Body of pancreas (tissue), 4 donors: ENCODE measurements at regions not wholly inside any gene's neighbourhood (a gene's known extent, or its start where the extent isn't known, plus 50 kb on each side); places are given as distances from the start of the nearest gene placed in this dataset.

ENCODE experiments used
- ATAC-seq: fragments of 150-250 bp; one replicate; pipeline ENCODE4 v1.9.1; 2016
- DNase-seq, 4 donors: peaks; one replicate each; pipeline ENCODE4 v3.0.0-alpha.2; 2019
- H3K27ac ChIP-seq, 4 donors: fragments of 200-600 bp; sonication (generic); 1 replicate in 3 of 4; 2 replicates in 1 of 4; pipeline versions ENCODE4 v1.5.1 to v1.6.1; 2016 to 2019; ENCODE audit warnings: mild to moderate bottlenecking in 1 of 4, mixed read lengths in 1 of 4, moderate library complexity in 1 of 4
- H3K27me3 ChIP-seq, 2 donors: fragments of 200-600 bp; sonication (generic); one replicate each; pipeline ENCODE4 v1.6.0; 2016; ENCODE audit warnings: mild to moderate bottlenecking in 1 of 2
- H3K36me3 ChIP-seq, 2 donors: fragments of 200-600 bp; sonication (generic); replicated peaks in 1 of 2; 2 replicates each; pipeline ENCODE4 v1.5.1; 2016; ENCODE audit warnings: low read depth in 2 of 2; ENCODE audit not compliant: insufficient read depth in 1 of 2
- H3K4me1 ChIP-seq: fragments of 200-600 bp; sonication (generic); one replicate; pipeline ENCODE4 v1.6.0; 2016
- H3K4me3 ChIP-seq, 2 donors: fragments of 200-600 bp; sonication (generic); 1 replicate in 1 of 2; 2 replicates in 1 of 2; pipeline ENCODE4 v1.5.1; 2016 to 2019
- H3K9me3 ChIP-seq, 3 donors: fragments of 200-600 bp; sonication (generic); 1 replicate in 2 of 3; 2 replicates in 1 of 3; pipeline ENCODE4 v1.5.1; 2016
- POLR2A ChIP-seq, 3 donors: fragments of 450-650 bp; IDR thresholded peaks; one replicate each; pipeline ENCODE4 v1.6.1; 2016; ENCODE audit warnings: antibody characterized with exemption in 3 of 3, mild to moderate bottlenecking in 2 of 3
- WGBS, 2 donors: methylation state at CpG; one replicate each; pipeline ENCODE4 v1.1.5; 2017; 5-methylcytosine and 5-hydroxymethylcytosine counted together
- intact Hi-C: fragments of 100-400 bp; cut with DNase I; formaldehyde crosslinking; loops from one replicate; pipeline ENCODE4 v1.15.1; 2023
- TF ChIP-seq, protein P1 (sequence below), 7 experiments: fragments of 450-650 bp in 4 of 7; fragments of 200-600 bp in 3 of 7; sonication (generic) in 3 of 7; IDR thresholded peaks; one replicate each; pipeline ENCODE4 v1.5.1; 2016 to 2019; ENCODE audit warnings: antibody characterized with exemption in 7 of 7

DNA sequence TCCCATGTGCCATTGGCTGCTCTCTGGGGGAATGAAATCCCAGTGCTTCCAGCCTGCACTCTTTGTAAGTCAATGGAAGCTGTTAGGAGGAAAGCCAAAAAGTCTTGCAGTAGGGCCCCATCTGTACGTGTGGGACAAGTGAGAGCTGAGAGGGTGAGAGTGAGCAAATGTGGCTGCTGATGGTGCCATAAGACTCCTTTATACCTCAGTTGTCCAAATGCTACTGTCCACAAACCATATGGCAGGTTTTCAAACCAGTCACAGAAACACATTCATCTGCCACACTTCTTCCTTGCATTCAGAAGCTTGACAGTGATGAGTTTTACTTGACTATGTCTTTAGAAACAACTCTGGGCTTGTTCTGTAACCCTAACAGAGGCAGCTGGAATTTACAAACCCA, 543.8 kb downstream of the CSNK1G3 start:
- intact Hi-C loops: no loop called here
- no peak for DNase-seq

DNA sequence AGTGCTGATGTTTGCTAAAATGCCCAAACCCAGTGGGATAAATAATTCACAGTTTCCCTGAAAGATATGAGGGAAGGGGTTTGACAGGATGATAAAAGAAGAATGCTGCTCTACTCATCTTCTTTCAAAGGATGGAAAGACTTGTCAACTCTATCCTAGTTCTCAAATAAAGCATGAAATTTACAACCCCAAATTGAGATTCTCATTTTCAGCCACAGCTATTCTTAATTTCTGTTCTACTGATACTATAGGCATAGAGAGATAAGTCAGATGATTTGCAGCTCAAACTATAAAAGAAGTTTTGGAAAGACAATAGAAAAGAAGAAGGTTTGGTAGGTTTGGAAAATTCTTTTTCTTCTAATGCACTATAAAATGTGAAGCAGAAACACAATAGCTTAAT, 542.6 kb downstream of the CSNK1G3 start:
- no peak for ATAC-seq
- DNase-seq: no peak
- TF ChIP-seq, protein P1, sequence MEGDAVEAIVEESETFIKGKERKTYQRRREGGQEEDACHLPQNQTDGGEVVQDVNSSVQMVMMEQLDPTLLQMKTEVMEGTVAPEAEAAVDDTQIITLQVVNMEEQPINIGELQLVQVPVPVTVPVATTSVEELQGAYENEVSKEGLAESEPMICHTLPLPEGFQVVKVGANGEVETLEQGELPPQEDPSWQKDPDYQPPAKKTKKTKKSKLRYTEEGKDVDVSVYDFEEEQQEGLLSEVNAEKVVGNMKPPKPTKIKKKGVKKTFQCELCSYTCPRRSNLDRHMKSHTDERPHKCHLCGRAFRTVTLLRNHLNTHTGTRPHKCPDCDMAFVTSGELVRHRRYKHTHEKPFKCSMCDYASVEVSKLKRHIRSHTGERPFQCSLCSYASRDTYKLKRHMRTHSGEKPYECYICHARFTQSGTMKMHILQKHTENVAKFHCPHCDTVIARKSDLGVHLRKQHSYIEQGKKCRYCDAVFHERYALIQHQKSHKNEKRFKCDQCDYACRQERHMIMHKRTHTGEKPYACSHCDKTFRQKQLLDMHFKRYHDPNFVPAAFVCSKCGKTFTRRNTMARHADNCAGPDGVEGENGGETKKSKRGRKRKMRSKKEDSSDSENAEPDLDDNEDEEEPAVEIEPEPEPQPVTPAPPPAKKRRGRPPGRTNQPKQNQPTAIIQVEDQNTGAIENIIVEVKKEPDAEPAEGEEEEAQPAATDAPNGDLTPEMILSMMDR (IDR thresholded peaks at IDR 0.05): no peak
- no peak for TF ChIP-seq POLR2A (IDR thresholded peaks at IDR 0.05)
- H3K27me3 ChIP-seq: no peaks in the 10 kb centered on the region
- H3K36me3 ChIP-seq: no peaks in the 10 kb centered on the region
- H3K4me3 ChIP-seq: no peak overlapping the region
- H3K9me3 ChIP-seq: no peaks in the 10 kb centered on the region
- H3K4me1 ChIP-seq: peaks cover 21% of the 10 kb centered on the region
- intact Hi-C loops: no loop called here
- no peak overlapping the region for H3K27ac ChIP-seq

More for the DNA sequence above, 543.8 kb downstream of the CSNK1G3 start:
- Histone ChIP-seq H3K27me3 (no peaks in the 10 kb centered on the region), H3K4me1 (peaks cover 33% of the 10 kb centered on the region), H3K4me3 (no peak overlapping the region), H3K9me3 (no peaks in the 10 kb centered on the region), H3K36me3 (no peaks in the 10 kb centered on the region), H3K27ac (no peak overlapping the region)
- ATAC-seq: no peak
- 93 to 100% methylated on average over 1 of the region's 1 CpG for WGBS, 2 donors
- TF ChIP-seq POLR2A (IDR thresholded peaks at IDR 0.05): no peak
- TF ChIP-seq, protein P1 (IDR thresholded peaks at IDR 0.05): no peak

DNA sequence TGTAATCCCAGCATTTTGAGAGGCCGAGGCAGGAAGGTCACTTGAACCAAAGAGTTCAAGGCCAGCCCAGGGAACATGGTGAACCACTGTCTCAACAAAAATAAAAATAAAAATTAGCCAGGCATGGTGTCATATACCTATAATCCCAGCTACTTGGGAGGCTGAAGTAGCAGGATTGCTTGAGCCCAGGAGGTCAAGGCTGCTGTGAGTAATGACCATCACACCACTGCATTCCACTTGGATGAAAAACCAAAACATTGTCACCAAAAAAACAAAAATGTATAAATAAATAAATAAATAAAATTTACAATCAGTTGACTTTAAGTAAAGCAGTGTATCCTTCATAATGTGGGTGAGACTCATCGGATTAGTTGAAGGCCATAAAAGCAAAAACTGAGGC, 541.4 kb downstream of the CSNK1G3 start:
- H3K4me3 ChIP-seq: no peak overlapping the region
- 98 to 100% methylated on average over 2 of the region's 2 CpGs for whole genome bisulfite sequencing, 2 donors
- no peak for DNase-seq
- no peaks in the 10 kb centered on the region for H3K27me3 ChIP-seq
- H3K4me1 ChIP-seq: peaks cover 18% of the 10 kb centered on the region
- H3K9me3 ChIP-seq: no peaks in the 10 kb centered on the region
- no peak for ATAC-seq
- H3K27ac ChIP-seq: no peak overlapping the region
- no peaks in the 10 kb centered on the region for H3K36me3 ChIP-seq
- intact Hi-C loops: no loop called here
- TF ChIP-seq, protein P1 (IDR thresholded peaks at IDR 0.05): no peak
- TF ChIP-seq POLR2A (IDR thresholded peaks at IDR 0.05): no peak

DNA sequence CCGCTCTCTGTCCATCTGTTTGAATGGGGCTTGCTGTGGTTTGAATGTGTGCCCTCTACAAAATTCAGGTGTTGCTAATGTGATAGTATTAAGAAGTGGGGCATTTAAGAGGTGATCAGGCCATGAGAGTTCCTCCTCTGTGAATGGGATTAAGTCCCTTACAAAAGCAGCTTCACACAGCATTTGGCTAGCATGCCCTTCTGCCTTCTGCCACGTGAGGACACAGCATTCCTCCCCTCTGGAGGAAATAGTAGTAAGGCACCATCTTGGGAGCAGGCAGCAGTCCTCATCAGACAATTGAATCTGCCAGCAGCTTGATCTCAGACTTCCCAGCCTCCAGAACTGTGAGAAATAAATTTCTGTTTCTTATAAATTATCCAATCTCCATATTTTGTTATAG, 540.2 kb downstream of the CSNK1G3 start:
- Histone ChIP-seq H3K27me3 (no peaks in the 10 kb centered on the region), H3K4me1 (peaks cover 9% of the 10 kb centered on the region), H3K27ac (no peak overlapping the region), H3K9me3 (no peaks in the 10 kb centered on the region), H3K4me3 (no peak overlapping the region), H3K36me3 (no peaks in the 10 kb centered on the region)
- ATAC-seq: no peak
- DNase-seq: no peak
- 66 to 91% methylated on average over 2 of the region's 2 CpGs for WGBS, 2 donors
- intact Hi-C loops: no loop called here
- TF ChIP-seq, protein P1 (IDR thresholded peaks at IDR 0.05): no peak
- TF ChIP-seq POLR2A (IDR thresholded peaks at IDR 0.05): no peak

DNA sequence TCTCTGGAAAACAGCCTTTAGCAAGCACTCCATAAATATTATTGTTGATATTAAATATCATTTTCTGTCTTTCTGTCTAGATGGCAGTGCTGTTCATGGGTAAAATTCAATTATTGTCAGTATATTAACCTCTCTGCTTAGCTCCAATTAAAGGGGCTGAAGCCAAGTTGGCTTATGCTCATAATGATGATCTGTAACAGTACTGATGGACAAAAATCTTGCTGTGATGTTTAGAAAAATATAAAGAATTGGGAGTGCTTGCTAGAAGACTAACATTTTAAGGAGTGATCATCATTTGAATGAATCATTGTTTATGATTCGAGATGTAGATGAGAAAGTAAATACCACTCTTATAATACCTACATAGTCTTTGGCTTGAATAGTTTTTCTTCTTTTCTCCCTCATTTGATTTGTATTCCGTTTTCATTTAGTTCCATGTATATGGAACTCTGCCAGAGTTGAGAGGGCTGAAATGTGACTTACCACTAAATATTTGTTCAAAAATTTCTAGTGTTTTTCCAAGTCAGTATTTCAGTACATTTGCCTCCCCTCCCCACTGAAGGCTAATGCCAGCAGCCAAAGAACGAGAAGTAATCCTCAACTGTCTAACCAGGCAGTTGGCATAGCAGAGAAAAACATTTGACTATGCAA, 538.3 kb downstream of the CSNK1G3 start:
- Histone ChIP-seq H3K4me1 (no peaks in the 10 kb centered on the region), H3K36me3 (no peaks in the 10 kb centered on the region), H3K9me3 (no peaks in the 10 kb centered on the region), H3K27ac (no peak overlapping the region), H3K27me3 (no peaks in the 10 kb centered on the region), H3K4me3 (no peak overlapping the region)
- intact Hi-C loops: no loop called here
- DNase-seq (no peak), ATAC-seq (no peak)
- 59 to 73% methylated on average over 3 of the region's 3 CpGs for WGBS, 2 donors
- TF ChIP-seq, protein P1 (IDR thresholded peaks at IDR 0.05): no peak
- no peak for TF ChIP-seq POLR2A (IDR thresholded peaks at IDR 0.05)
